ENCODE measurements at regions not wholly inside any gene's neighbourhood (a gene's known extent, or its start where the extent isn't known, plus 50 kb on each side); places are given as distances from the start of the nearest gene placed in this dataset.

- no peak for TF ChIP-seq RCOR1 (IDR thresholded peaks at IDR 0.05; ENCODE audit: insufficient replicate concordance, low read length)
- TF ChIP-seq CTCF (conservative IDR thresholded peaks at IDR 0.05; ENCODE audit: low read depth, low read length) = no peak
- TF ChIP-seq POLR2A (IDR thresholded peaks at IDR 0.05; ENCODE audit: low read depth, low read length) = no peak
- no peak for TF ChIP-seq SMC3 (IDR thresholded peaks at IDR 0.05; ENCODE audit: low read depth, low read length)
- TF ChIP-seq FOS (IDR thresholded peaks at IDR 0.05; ENCODE audit: low read depth, low read length) = no peak
- TF ChIP-seq CEBPB (IDR thresholded peaks at IDR 0.05; ENCODE audit: low read depth, low read length) = no peak
- no peak for TF ChIP-seq USF2 (IDR thresholded peaks at IDR 0.05; ENCODE audit: low read depth, low read length)
- no peak for TF ChIP-seq ELK1 (IDR thresholded peaks at IDR 0.05; ENCODE audit: borderline replicate concordance, low read depth, low read length)
- TF ChIP-seq CHD1 (IDR thresholded peaks at IDR 0.05; ENCODE audit: low read depth, low read length) = no peak
- no peak for TF ChIP-seq RFX5 (IDR thresholded peaks at IDR 0.05; ENCODE audit: low read depth, low read length)
Measured at GRCh38 chr22:48410536-48410935, 1417.1 kb downstream of the BRD1 start.

All from IMR-90 (cell line).